Choroid plexus epithelial cell (primary cell): ENCODE measurements at regions not wholly inside any gene's neighbourhood (a gene's known extent, or its start where the extent isn't known, plus 50 kb on each side); places are given as distances from the start of the nearest gene placed in this dataset.

Experiments
- DNase-seq: peaks from one replicate; pipeline ENCODE4 v3.0.0-alpha.2; 2010; ENCODE audit warnings: low read depth
- H3K4me3 ChIP-seq: 2 replicates; pipeline ENCODE4 v1.5.1; 2011; ENCODE audit warnings: low read depth, mild to moderate bottlenecking, control low read depth, low read length, moderate library complexity
- CTCF ChIP-seq: conservative IDR thresholded peaks from 2 replicates; pipeline ENCODE4 v1.5.1; 2011; ENCODE audit warnings: low read depth, mild to moderate bottlenecking, control low read depth, inconsistent platforms, low read length, moderate library complexity

- DNase-seq = no peak
- TF ChIP-seq CTCF = no peak
- H3K4me3 ChIP-seq = no peak overlapping the region
Measured at GRCh38 chr6:155614606-155615005, 159.0 kb upstream of the NOX3 start.

- H3K4me3 ChIP-seq = no peak overlapping the region
- TF ChIP-seq CTCF = no peak
- DNase-seq = no peak
Measured at GRCh38 chr6:155611742-155612141, 156.1 kb upstream of the NOX3 start.

GRCh38 chr6:155604991-155605390, 149.4 kb upstream of the NOX3 start:
- TF ChIP-seq CTCF = no peak

GRCh38 chr6:155599561-155599960, 143.9 kb upstream of the NOX3 start:
- no peak for TF ChIP-seq CTCF
- no peak for DNase-seq
- no peak overlapping the region for H3K4me3 ChIP-seq

More at GRCh38 chr6:155604991-155605390, 149.4 kb upstream of the NOX3 start:
- H3K4me3 ChIP-seq = no peak overlapping the region
- no peak for DNase-seq

GRCh38 chr6:155599160-155599559, 143.5 kb upstream of the NOX3 start:
- no peak for DNase-seq
- H3K4me3 ChIP-seq = no peak overlapping the region
- TF ChIP-seq CTCF = no peak

GRCh38 chr6:155595284-155595683, 139.6 kb upstream of the NOX3 start:
- peak; percentile 3 for DNase-seq
- H3K4me3 ChIP-seq = no peak overlapping the region
- no peak for TF ChIP-seq CTCF

- no peak overlapping the region for H3K4me3 ChIP-seq
- TF ChIP-seq CTCF = no peak
- DNase-seq = no peak
Measured at GRCh38 chr6:155591741-155592140, 136.1 kb upstream of the NOX3 start.
